ENCODE measurements at regions not wholly inside any gene's neighbourhood (a gene's known extent, or its start where the extent isn't known, plus 50 kb on each side); places are given as distances from the start of the nearest gene placed in this dataset.

DNA sequence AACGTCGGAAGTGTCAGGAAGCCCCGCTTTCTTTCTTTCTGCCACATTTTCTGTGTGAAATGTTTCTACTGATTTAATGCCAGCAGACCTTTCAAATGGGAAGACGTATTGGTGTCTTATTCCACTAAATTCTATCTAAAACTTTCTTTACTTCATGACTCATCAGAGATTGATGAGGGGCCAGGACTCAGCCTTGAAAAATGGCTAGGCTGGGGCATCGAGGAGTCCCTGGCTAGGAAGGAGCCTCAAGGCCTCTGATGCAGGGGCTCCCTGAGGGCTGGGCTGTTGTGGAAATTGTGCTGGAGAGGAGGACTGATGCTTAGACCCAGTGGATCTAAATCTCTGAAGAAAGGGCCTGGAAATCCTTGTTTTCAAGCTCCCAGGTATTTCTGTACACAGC is 192.8 kb upstream of the PDE10A start:
- TF ChIP-seq, protein P1, sequence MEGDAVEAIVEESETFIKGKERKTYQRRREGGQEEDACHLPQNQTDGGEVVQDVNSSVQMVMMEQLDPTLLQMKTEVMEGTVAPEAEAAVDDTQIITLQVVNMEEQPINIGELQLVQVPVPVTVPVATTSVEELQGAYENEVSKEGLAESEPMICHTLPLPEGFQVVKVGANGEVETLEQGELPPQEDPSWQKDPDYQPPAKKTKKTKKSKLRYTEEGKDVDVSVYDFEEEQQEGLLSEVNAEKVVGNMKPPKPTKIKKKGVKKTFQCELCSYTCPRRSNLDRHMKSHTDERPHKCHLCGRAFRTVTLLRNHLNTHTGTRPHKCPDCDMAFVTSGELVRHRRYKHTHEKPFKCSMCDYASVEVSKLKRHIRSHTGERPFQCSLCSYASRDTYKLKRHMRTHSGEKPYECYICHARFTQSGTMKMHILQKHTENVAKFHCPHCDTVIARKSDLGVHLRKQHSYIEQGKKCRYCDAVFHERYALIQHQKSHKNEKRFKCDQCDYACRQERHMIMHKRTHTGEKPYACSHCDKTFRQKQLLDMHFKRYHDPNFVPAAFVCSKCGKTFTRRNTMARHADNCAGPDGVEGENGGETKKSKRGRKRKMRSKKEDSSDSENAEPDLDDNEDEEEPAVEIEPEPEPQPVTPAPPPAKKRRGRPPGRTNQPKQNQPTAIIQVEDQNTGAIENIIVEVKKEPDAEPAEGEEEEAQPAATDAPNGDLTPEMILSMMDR (IDR thresholded peaks at IDR 0.05) = no peak
- no peak for TF ChIP-seq POLR2A (IDR thresholded peaks at IDR 0.05)
